GM18511 (cell line): ENCODE measurements at regions not wholly inside any gene's neighbourhood (a gene's known extent, or its start where the extent isn't known, plus 50 kb on each side); places are given as distances from the start of the nearest gene placed in this dataset.

Experiments used
- ATAC-seq: cut with Tn5 transposase; IDR thresholded peaks from one replicate; pipeline ENCODE4 v1.9.1; 2021; ENCODE audit warnings: mild to moderate bottlenecking, moderate library complexity; ENCODE audit not compliant: unreplicated experiment

GRCh38 chr9:1946526-1947283 is 68.4 kb upstream of the SMARCA2 start:
- no peak for ATAC-seq

GRCh38 chr9:1947438-1947837 is 67.7 kb upstream of the SMARCA2 start:
- peak; percentile 50 for ATAC-seq

GRCh38 chr9:1948541-1948940 is 66.6 kb upstream of the SMARCA2 start:
- ATAC-seq: no peak

- no peak for ATAC-seq
Observed at GRCh38 chr9:1951446-1951845, 63.7 kb upstream of the SMARCA2 start.

GRCh38 chr9:1952001-1952400 is 63.1 kb upstream of the SMARCA2 start:
- no peak for ATAC-seq

- no peak for ATAC-seq
Observed at GRCh38 chr9:1954238-1954637, 60.9 kb upstream of the SMARCA2 start.

- ATAC-seq: peak; percentile 46
Observed at GRCh38 chr9:1956958-1957357, 58.2 kb upstream of the SMARCA2 start.

- no peak for ATAC-seq
Observed at GRCh38 chr9:1957856-1958255, 57.3 kb upstream of the SMARCA2 start.

GRCh38 chr9:1959371-1959770 is 55.8 kb upstream of the SMARCA2 start:
- no peak for ATAC-seq

- ATAC-seq: no peak
Observed at GRCh38 chr9:1960342-1961042, 54.7 kb upstream of the SMARCA2 start.

GRCh38 chr9:1962122-1962521 is 53.0 kb upstream of the SMARCA2 start:
- ATAC-seq: no peak

- ATAC-seq: no peak
Observed at GRCh38 chr9:1962588-1963106, 52.5 kb upstream of the SMARCA2 start.

GRCh38 chr9:1964093-1964492 is 51.1 kb upstream of the SMARCA2 start:
- ATAC-seq: no peak
